ENCODE measurements at regions not wholly inside any gene's neighbourhood (a gene's known extent, or its start where the extent isn't known, plus 50 kb on each side); places are given as distances from the start of the nearest gene placed in this dataset.

GRCh38 chr9:115540091-115540490, 422.1 kb upstream of the TNC start:
- Histone ChIP-seq H3K36me3 (no peaks in the 10 kb centered on the region), H3K27ac (no peak overlapping the region), H3K9me3 (no peaks in the 10 kb centered on the region), H3K27me3 (no peaks in the 10 kb centered on the region), H3K4me1 (peaks cover 0 to 4% (median 0%) of the 10 kb centered on the region in 4 donors), H3K4me3 (no peak overlapping the region)
- TF ChIP-seq POLR2A (IDR thresholded peaks at IDR 0.05): no peak
- TF ChIP-seq, protein P1, sequence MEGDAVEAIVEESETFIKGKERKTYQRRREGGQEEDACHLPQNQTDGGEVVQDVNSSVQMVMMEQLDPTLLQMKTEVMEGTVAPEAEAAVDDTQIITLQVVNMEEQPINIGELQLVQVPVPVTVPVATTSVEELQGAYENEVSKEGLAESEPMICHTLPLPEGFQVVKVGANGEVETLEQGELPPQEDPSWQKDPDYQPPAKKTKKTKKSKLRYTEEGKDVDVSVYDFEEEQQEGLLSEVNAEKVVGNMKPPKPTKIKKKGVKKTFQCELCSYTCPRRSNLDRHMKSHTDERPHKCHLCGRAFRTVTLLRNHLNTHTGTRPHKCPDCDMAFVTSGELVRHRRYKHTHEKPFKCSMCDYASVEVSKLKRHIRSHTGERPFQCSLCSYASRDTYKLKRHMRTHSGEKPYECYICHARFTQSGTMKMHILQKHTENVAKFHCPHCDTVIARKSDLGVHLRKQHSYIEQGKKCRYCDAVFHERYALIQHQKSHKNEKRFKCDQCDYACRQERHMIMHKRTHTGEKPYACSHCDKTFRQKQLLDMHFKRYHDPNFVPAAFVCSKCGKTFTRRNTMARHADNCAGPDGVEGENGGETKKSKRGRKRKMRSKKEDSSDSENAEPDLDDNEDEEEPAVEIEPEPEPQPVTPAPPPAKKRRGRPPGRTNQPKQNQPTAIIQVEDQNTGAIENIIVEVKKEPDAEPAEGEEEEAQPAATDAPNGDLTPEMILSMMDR (IDR thresholded peaks at IDR 0.05): no peak
- TF ChIP-seq EP300 (IDR thresholded peaks at IDR 0.05): no peak
- no peak for DNase-seq (ENCODE audit: low spot score in 2 of 2)
- WGBS, 2 donors: 43 to 49% methylated on average over 2 of the region's 2 CpGs

DNA sequence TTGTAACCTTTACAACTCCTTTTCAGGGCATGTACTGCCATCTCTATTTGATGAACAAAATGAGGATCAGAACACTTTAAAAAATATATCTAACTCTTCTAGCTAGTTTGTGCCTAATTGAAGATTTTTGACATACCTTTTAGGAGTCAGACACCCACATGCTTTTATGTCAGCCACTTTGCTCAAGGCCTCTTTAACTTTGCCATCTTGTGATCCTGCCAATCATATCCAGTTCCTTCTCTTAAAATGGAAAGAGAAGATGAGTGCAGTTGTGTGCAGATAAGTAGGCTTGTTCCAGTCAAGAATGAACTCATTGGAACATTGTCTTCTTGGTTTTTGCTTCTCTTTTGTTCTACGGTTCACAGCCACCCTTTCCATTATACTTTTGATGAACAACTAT, 425.6 kb upstream of the TNC start:
- H3K27ac ChIP-seq: no peak overlapping the region
- no peaks in the 10 kb centered on the region for H3K27me3 ChIP-seq
- H3K4me1 ChIP-seq: peaks cover 0 to 4% (median 0%) of the 10 kb centered on the region in 4 donors
- H3K36me3 ChIP-seq: no peaks in the 10 kb centered on the region
- no peaks in the 10 kb centered on the region for H3K9me3 ChIP-seq
- WGBS, 2 donors: 86 to 90% methylated on average over 1 of the region's 1 CpG
- DNase-seq (ENCODE audit: low spot score in 2 of 2): no peak
- no peak for TF ChIP-seq POLR2A (IDR thresholded peaks at IDR 0.05)
- TF ChIP-seq EP300 (IDR thresholded peaks at IDR 0.05): no peak
- TF ChIP-seq, protein P1 (IDR thresholded peaks at IDR 0.05): no peak
- H3K4me3 ChIP-seq: no peak overlapping the region

GRCh38 chr9:115548609-115549260, 430.8 kb upstream of the TNC start:
- Histone ChIP-seq H3K4me3 (no peak overlapping the region), H3K27ac (no peak overlapping the region), H3K36me3 (no peaks in the 10 kb centered on the region), H3K27me3 (no peaks in the 10 kb centered on the region), H3K9me3 (no peaks in the 10 kb centered on the region), H3K4me1 (peaks cover 0 to 6% (median 0%) of the 10 kb centered on the region in 4 donors)
- TF ChIP-seq, protein P1 (IDR thresholded peaks at IDR 0.05): no peak
- TF ChIP-seq EP300 (IDR thresholded peaks at IDR 0.05): no peak
- TF ChIP-seq POLR2A (IDR thresholded peaks at IDR 0.05): no peak
- no peak for DNase-seq (ENCODE audit: low spot score in 2 of 2)
- 51 to 62% methylated on average over 2 of the region's 2 CpGs for WGBS, 2 donors

- no peak overlapping the region for H3K27ac ChIP-seq
- TF ChIP-seq EP300 (IDR thresholded peaks at IDR 0.05) (no peak), POLR2A (IDR thresholded peaks at IDR 0.05) (no peak)
- TF ChIP-seq, protein P1 (IDR thresholded peaks at IDR 0.05): no peak
- 34 to 63% methylated on average over 2 of the region's 2 CpGs for whole genome bisulfite sequencing, 2 donors
- no peak overlapping the region for H3K4me3 ChIP-seq
- H3K4me1 ChIP-seq: peaks cover 0 to 6% (median 0%) of the 10 kb centered on the region in 4 donors
- no peaks in the 10 kb centered on the region for H3K36me3 ChIP-seq
- no peak for DNase-seq (ENCODE audit: low spot score in 2 of 2)
- H3K27me3 ChIP-seq: no peaks in the 10 kb centered on the region
- H3K9me3 ChIP-seq: peaks cover 0 to 5% (median 0%) of the 10 kb centered on the region in 4 donors
Observed at GRCh38 chr9:115551396-115551795, 433.4 kb upstream of the TNC start.

DNA sequence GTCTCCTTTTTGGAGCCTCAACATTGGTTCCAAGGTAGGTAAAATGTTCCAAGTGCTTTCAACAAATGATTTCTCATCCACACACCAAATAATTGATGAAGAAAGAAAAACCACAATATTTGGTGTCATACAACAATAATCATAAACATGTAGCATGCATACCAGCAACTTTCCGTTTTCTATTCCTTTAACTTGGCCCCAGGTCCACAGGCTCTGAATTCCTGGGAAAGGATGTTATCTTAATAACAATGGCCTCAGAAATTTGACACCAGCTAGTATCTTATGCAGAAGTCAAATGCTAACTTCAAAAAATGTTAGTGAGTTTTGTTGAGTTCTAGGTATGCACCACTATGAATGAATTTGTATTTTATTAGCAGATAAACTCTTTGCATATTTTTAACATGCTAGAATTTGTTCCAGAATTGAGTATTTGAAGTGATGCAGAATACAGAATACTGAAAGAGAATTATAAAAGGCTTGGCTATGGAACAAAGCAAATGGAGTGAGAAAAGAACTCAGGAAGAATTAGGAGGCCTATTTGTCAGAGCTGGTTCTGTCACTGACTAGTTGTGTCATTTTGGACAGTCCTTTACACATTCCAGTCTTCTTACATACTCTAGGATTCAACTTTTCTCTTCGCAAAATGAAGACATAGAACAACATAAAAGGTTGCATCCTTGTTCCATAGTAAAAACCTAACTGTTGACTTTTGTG, 435.3 kb upstream of the TNC start:
- Histone ChIP-seq H3K27ac (no peak overlapping the region), H3K36me3 (no peaks in the 10 kb centered on the region), H3K9me3 (peaks cover 0 to 10% (median 0%) of the 10 kb centered on the region in 4 donors), H3K4me1 (peaks cover 0 to 6% (median 0%) of the 10 kb centered on the region in 4 donors), H3K4me3 (no peak overlapping the region), H3K27me3 (no peaks in the 10 kb centered on the region)
- 68 to 69% methylated on average over 2 of the region's 2 CpGs for WGBS, 2 donors
- no peak for DNase-seq (ENCODE audit: low spot score in 2 of 2)
- TF ChIP-seq, protein P1 (IDR thresholded peaks at IDR 0.05): no peak
- TF ChIP-seq POLR2A (IDR thresholded peaks at IDR 0.05) (no peak), EP300 (IDR thresholded peaks at IDR 0.05) (no peak)

Data from tibial nerve (tissue), 4 donors.